HG02973 (cell line): ENCODE measurements at regions not wholly inside any gene's neighbourhood (a gene's known extent, or its start where the extent isn't known, plus 50 kb on each side); places are given as distances from the start of the nearest gene placed in this dataset.
"Not testable (repeated sequence)": the region's sequence is repeated elsewhere in the genome, so short reads cannot be mapped to it uniquely, and the experiment has no call there.

Experiments used
- ATAC-seq: cut with Tn5 transposase; IDR thresholded peaks from one replicate; pipeline ENCODE4 v1.9.1; 2021; ENCODE audit warnings: moderate library complexity; ENCODE audit not compliant: unreplicated experiment

GRCh38 chr12:62196146-62196545, 64.1 kb upstream of the USP15 start:
- ATAC-seq = no peak

GRCh38 chr12:62202861-62203260, 57.3 kb upstream of the USP15 start:
- ATAC-seq = not testable (repeated sequence)

GRCh38 chr12:62205346-62205745, 54.9 kb upstream of the USP15 start:
- ATAC-seq = no peak

- ATAC-seq = no peak
These were observed 53.0 kb upstream of the USP15 start for GRCh38 chr12:62207248-62207647.
